Epithelial cell of prostate (primary cell): ENCODE measurements at regions not wholly inside any gene's neighbourhood (a gene's known extent, or its start where the extent isn't known, plus 50 kb on each side); places are given as distances from the start of the nearest gene placed in this dataset.

ENCODE experiments used
- DNase-seq: peaks from one replicate; pipeline ENCODE4 v3.0.0-alpha.2; 2011; ENCODE audit warnings: low read depth, low spot score
- H3K27ac ChIP-seq: fragments of 450-650 bp; 2 replicates; pipeline ENCODE4 v1.5.1; 2017; ENCODE audit warnings: mild to moderate bottlenecking

- peak overlapping the region; percentile 97 for H3K27ac ChIP-seq
- no peak for DNase-seq
Measured at GRCh38 chr1:181142096-181142958, 53.8 kb downstream of the IER5 start.

DNA sequence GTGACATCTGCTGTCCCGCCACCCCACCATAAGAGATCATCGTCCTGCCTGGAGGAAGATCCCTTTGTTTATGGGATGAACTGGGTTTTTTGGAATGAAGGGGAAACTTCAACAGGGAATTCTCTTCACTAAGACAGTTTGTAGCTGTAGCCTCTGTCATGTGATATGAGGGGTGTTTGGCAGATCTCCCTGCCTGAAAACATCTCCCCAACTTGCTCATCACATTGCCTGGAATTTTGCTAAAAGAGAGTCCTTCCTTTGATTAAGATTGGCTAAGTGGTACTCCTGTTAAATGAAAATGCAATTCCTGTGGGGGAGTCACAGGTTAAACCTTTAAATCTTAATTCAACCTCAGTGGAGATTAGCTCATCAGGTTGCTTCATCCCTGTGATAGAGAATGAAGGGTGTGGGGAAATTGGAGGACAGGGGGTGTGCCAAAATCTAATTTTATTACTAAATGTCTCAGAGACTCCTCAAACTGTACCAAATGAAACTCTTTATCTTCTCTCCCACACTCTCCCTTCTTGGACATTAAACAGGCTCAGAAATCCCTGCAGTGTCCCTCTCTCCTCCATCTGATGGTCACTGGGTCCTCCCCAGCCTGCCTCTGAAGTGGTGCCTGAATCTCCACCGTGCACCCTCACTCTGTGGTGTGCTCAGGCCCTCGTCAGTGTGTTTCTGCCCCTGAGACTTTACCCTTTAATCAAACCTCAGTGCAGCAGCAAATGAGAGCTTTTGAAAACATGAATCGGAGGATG, 54.8 kb downstream of the IER5 start:
- peak overlapping the region; percentile 97 for H3K27ac ChIP-seq
- DNase-seq, result no peak

DNA sequence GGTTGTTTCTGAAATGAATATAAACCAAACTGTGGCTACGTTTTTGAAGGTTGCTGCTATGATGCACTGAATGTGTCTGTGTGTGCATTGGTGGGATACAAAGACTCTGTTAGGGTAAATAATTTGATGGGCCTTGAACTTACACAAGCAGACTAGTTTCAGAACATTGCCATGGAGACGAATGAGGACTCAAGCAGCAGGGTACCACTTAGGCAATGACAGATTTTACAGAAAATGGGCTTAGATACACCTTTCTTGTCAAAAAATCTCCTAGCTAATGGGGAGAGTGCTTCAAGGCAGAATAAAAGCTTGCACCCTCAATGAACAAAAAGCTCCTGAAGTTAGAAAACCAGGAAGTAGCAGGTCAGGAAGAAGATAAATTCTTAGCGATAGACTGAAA, 55.7 kb downstream of the IER5 start:
- H3K27ac ChIP-seq, result no peak overlapping the region
- DNase-seq, result no peak

DNA sequence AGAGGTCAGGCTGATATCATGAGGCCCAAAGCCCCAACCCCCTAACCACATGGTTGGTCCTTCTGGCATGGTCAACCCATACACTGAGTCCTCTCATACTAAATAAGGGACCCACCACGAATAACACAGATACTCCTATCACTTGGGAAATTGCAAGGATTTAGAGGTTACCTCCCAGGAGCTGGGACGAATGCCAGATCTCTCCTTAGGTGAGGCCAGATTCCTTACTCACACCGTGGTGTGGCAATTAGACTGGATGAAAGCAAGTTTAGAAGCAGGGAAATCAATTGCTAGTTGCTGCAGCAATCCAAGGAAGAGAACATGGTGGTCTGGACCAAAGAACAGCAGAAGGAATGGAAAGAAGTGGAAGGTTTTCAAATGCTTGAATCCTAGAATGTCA, 60.1 kb downstream of the IER5 start:
- H3K27ac ChIP-seq, result peak overlapping the region; percentile 47
- DNase-seq, result no peak

- no peak for DNase-seq
- peak overlapping the region; percentile 47 for H3K27ac ChIP-seq
Measured at GRCh38 chr1:181149326-181150125, 61.0 kb downstream of the IER5 start.

GRCh38 chr1:181150273-181150672, 61.8 kb downstream of the IER5 start:
- H3K27ac ChIP-seq, result no peak overlapping the region
- DNase-seq, result no peak

GRCh38 chr1:181150842-181151241, 62.3 kb downstream of the IER5 start:
- no peak for DNase-seq
- H3K27ac ChIP-seq, result no peak overlapping the region

DNA sequence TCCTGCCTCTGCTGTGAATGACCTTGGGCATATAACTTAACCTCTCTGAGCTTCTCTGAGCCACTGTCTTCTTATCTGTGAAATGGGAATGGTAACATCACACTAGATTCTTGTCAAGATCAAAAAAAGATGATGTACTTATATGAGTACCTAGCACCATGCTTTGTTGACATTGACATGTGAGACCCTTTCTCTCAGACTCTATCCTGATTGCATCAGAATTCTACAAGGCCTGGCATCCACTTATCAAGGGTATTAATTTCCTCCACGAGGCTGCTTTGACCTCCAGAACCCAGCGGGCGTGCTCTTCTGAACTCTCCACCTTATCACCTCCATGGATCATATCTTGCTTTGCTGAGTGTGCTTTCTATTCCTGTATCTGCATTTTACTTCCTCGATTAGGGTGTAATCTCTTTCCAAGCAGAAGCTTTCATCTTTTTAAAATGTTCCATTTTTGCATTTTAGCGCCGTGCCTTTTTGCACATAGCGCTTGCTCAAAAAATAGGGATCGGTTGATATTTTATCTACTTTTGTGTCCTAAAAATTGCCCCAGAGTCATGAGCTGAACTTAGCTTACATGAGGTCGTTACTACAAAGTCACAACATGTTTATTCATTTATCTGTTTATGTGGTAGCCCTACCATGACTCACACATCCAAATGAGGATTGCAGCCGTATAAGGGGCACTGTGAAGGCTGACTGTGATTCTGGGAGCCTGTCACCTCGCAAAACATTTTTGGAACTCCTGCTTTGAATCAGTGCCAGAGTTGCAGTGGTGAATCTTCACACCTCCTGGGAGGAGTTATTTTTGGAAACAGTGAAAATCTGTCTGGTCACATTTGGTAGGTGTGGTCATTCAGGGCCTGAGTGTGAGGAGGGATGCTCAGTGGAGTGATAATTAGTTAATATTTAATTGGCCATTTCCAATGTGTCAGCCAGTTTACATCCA, 63.2 kb downstream of the IER5 start:
- no peak for DNase-seq
- H3K27ac ChIP-seq, result no peak overlapping the region

- H3K27ac ChIP-seq, result no peak overlapping the region
- DNase-seq, result no peak
Measured at GRCh38 chr1:181152892-181153633, 64.6 kb downstream of the IER5 start.

GRCh38 chr1:181153634-181153961, 65.1 kb downstream of the IER5 start:
- no peak overlapping the region for H3K27ac ChIP-seq
- DNase-seq, result no peak

DNA sequence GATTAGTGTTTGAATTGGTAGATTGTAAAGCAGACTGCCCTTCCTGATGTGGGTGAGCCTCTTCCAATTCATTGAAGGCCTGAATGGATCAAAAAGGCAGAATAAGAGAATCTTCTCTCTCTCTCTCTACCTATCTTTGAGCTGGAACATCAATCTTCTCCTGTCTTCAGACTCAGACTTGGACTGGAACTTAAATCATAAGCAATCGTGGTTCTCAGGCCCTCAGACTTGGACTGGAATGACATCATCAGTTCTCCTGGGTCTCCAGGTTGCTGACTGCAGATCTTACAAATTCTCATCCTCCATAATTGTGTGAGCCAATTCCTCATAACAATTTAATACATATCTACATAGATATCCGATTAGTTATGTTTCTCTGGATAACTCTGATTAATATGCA, 66.8 kb downstream of the IER5 start:
- no peak for DNase-seq
- no peak overlapping the region for H3K27ac ChIP-seq

GRCh38 chr1:181159451-181160140, 71.1 kb downstream of the IER5 start:
- DNase-seq, result peak; percentile 88
- peak overlapping the region; percentile 93 for H3K27ac ChIP-seq

DNA sequence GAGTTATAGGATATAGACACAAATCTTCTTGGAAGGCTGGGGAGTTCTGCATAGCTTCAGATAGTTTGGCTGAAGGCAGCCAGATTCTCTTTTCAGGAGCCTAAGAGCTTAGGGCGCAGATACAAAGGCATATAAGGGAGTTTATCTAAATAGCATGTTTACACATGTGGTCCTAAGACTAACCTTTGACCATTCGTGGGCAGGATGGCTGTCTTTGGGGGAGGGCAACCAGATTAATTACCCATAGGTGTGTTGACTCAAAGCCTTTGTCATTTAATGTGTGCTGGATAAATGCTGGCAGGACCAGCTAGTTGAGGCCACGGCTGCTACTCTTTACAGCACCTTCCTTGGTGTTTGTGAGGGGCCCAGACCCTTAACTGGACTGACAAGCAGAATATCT, 71.8 kb downstream of the IER5 start:
- DNase-seq, result no peak
- H3K27ac ChIP-seq, result peak overlapping the region; percentile 93

- no peak overlapping the region for H3K27ac ChIP-seq
- no peak for DNase-seq
Measured at GRCh38 chr1:181160998-181161870, 72.7 kb downstream of the IER5 start.

DNA sequence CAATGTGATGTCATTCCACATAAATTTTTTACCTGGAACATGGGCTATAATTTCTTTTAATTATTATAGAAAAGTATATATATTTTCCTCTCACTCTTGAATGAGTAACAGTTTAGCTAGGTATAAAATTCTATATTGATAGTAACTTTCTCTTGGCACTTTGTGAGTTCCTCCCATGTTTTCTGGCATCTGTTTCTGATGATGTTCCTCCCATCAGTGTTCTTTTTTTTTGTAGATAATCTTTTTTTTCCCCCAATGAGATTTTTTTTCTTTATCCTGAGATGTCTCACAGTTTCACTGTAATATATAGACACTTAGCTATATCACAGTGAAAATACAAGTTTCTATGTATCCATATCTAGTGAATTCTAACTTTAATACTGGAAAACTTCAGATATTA, 75.2 kb downstream of the IER5 start:
- DNase-seq, result no peak
- H3K27ac ChIP-seq, result no peak overlapping the region

DNA sequence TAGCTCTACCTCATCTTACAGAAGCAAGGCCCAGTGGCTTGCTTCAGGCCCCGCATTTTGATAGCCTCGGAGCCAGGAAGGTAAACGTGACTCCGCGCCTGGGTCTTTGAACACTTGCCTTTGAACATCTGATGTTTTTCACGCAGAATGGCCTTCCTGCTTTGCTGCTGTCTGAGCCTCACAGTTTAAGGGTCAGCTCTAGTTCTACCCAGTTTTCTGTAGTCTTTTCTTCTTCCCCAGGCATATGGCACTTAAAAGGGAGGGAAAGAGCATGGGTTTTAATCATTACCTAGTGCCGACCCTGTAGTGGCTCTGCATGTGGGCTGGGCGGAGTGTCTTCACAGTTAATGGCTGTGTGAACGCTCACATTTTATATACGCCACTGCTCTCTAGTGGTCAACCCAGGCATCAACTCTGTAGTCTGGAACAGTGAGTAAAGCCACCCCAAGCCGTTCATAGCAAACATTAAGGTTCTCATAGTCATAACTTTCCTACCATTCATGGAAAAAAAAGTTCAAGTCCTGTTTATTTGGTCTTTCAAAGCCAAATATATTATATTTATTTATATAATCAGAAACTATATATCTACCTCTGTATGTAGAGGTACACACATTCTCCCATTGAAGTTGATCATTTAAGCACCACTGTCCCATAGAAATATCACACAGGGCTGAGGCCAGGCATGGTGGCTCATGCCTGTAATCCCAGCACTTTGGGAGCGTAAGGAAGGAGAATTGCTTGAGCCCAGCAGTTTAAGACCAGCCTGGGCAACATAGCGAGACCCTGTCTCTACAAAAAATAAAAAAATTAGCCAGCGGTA, 78.1 kb downstream of the IER5 start:
- H3K27ac ChIP-seq, result no peak overlapping the region
- peak; percentile 20 for DNase-seq
